Skeletal muscle tissue (tissue), 3 donors: ENCODE measurements at regions not wholly inside any gene's neighbourhood (a gene's known extent, or its start where the extent isn't known, plus 50 kb on each side); places are given as distances from the start of the nearest gene placed in this dataset.

Experiments used
- H3K27ac ChIP-seq: one replicate; pipeline ENCODE4 v1.7.0; 2013; ENCODE audit warnings: mild to moderate bottlenecking, low read depth, low read length, inconsistent platforms
- H3K27me3 ChIP-seq, 3 donors: one replicate each; pipeline ENCODE4 v1.7.0; 2013; ENCODE audit warnings: low read length in 3 of 3; ENCODE audit not compliant: control insufficient read depth in 3 of 3, insufficient read depth in 3 of 3
- H3K36me3 ChIP-seq, 3 donors: one replicate each; pipeline ENCODE4 v1.7.0; 2013; ENCODE audit warnings: low read length in 3 of 3; ENCODE audit not compliant: control insufficient read depth in 3 of 3, insufficient read depth in 3 of 3
- H3K4me1 ChIP-seq, 3 donors: one replicate each; pipeline ENCODE4 v1.7.0; 2013; ENCODE audit warnings: low read length in 3 of 3, mild to moderate bottlenecking in 3 of 3; ENCODE audit not compliant: control insufficient read depth in 3 of 3, insufficient read depth in 3 of 3
- H3K4me3 ChIP-seq, 3 donors: one replicate each; pipeline ENCODE4 v1.7.0; 2013; ENCODE audit warnings: low read length in 3 of 3
- H3K9ac ChIP-seq, 3 donors: one replicate each; pipeline ENCODE4 v1.7.0; 2013; ENCODE audit warnings: low read length in 3 of 3, mild to moderate bottlenecking in 3 of 3, moderate library complexity in 2 of 3, low read depth in 1 of 3
- H3K9me3 ChIP-seq, 3 donors: one replicate each; pipeline ENCODE4 v1.7.0; 2013; ENCODE audit warnings: low read length in 3 of 3; ENCODE audit not compliant: control insufficient read depth in 3 of 3
- donor health status: Osteomylitis.

GRCh38 chr7:156019776-156020565 is 207.7 kb upstream of the SHH start:
- H3K9ac ChIP-seq, result no peak overlapping the region
- peaks cover 0 to 3% (median 0%) of the 10 kb centered on the region in 3 donors for H3K27me3 ChIP-seq
- no peak overlapping the region for H3K27ac ChIP-seq
- H3K4me1 ChIP-seq, result no peaks in the 10 kb centered on the region
- no peak overlapping the region for H3K4me3 ChIP-seq
- H3K36me3 ChIP-seq, result no peaks in the 10 kb centered on the region
- H3K9me3 ChIP-seq, result peaks cover 0 to 5% (median 2%) of the 10 kb centered on the region in 3 donors

GRCh38 chr7:156019308-156019707 is 207.0 kb upstream of the SHH start:
- H3K4me3 ChIP-seq, result no peak overlapping the region

GRCh38 chr7:156017916-156018700 is 205.8 kb upstream of the SHH start:
- Histone ChIP-seq H3K27ac (no peak overlapping the region), H3K9me3 (peaks cover 0 to 5% (median 2%) of the 10 kb centered on the region in 3 donors), H3K36me3 (no peaks in the 10 kb centered on the region), H3K4me1 (no peaks in the 10 kb centered on the region), H3K9ac (no peak overlapping the region), H3K4me3 (no peak overlapping the region), H3K27me3 (peaks cover 0 to 3% (median 0%) of the 10 kb centered on the region in 3 donors)

More at GRCh38 chr7:156019308-156019707, 207.0 kb upstream of the SHH start:
- Histone ChIP-seq H3K9me3 (peaks cover 0 to 5% (median 2%) of the 10 kb centered on the region in 3 donors), H3K36me3 (no peaks in the 10 kb centered on the region), H3K4me1 (no peaks in the 10 kb centered on the region), H3K27ac (no peak overlapping the region), H3K9ac (no peak overlapping the region), H3K27me3 (peaks cover 0 to 3% (median 0%) of the 10 kb centered on the region in 3 donors)

- no peak overlapping the region for H3K4me3 ChIP-seq
- no peaks in the 10 kb centered on the region for H3K36me3 ChIP-seq
- H3K9me3 ChIP-seq, result peaks cover 0 to 5% (median 2%) of the 10 kb centered on the region in 3 donors
- no peak overlapping the region for H3K27ac ChIP-seq
- no peak overlapping the region for H3K9ac ChIP-seq
- H3K27me3 ChIP-seq, result peaks cover 0 to 3% (median 0%) of the 10 kb centered on the region in 3 donors
- no peaks in the 10 kb centered on the region for H3K4me1 ChIP-seq
Observed at GRCh38 chr7:156017431-156017830, 205.2 kb upstream of the SHH start.

- Histone ChIP-seq H3K4me3 (no peak overlapping the region), H3K9ac (no peak overlapping the region), H3K4me1 (no peaks in the 10 kb centered on the region), H3K27ac (no peak overlapping the region), H3K27me3 (peaks cover 0 to 3% (median 0%) of the 10 kb centered on the region in 3 donors), H3K9me3 (peaks cover 0 to 5% (median 2%) of the 10 kb centered on the region in 3 donors), H3K36me3 (no peaks in the 10 kb centered on the region)
Observed at GRCh38 chr7:156015237-156016020, 203.2 kb upstream of the SHH start.

GRCh38 chr7:156014808-156015207 is 202.5 kb upstream of the SHH start:
- Histone ChIP-seq H3K4me1 (no peaks in the 10 kb centered on the region), H3K4me3 (no peak overlapping the region), H3K9me3 (peaks cover 0 to 5% (median 2%) of the 10 kb centered on the region in 3 donors), H3K9ac (no peak overlapping the region), H3K36me3 (no peaks in the 10 kb centered on the region), H3K27ac (no peak overlapping the region), H3K27me3 (peaks cover 0 to 2% (median 0%) of the 10 kb centered on the region in 3 donors)

- Histone ChIP-seq H3K4me3 (no peak overlapping the region), H3K9ac (no peak overlapping the region), H3K4me1 (no peaks in the 10 kb centered on the region), H3K27ac (no peak overlapping the region), H3K27me3 (no peaks in the 10 kb centered on the region), H3K9me3 (peaks cover 0 to 2% (median 0%) of the 10 kb centered on the region in 3 donors), H3K36me3 (no peaks in the 10 kb centered on the region)
Observed at GRCh38 chr7:156014201-156014600, 201.9 kb upstream of the SHH start.

GRCh38 chr7:156012412-156012811 is 200.1 kb upstream of the SHH start:
- Histone ChIP-seq H3K9ac (no peak overlapping the region), H3K27me3 (no peaks in the 10 kb centered on the region), H3K36me3 (no peaks in the 10 kb centered on the region), H3K4me1 (no peaks in the 10 kb centered on the region), H3K9me3 (peaks cover 0 to 4% (median 0%) of the 10 kb centered on the region in 3 donors), H3K27ac (no peak overlapping the region), H3K4me3 (no peak overlapping the region)

- Histone ChIP-seq H3K4me3 (no peak overlapping the region), H3K27me3 (no peaks in the 10 kb centered on the region), H3K4me1 (no peaks in the 10 kb centered on the region), H3K27ac (no peak overlapping the region), H3K9me3 (peaks cover 0 to 7% (median 0%) of the 10 kb centered on the region in 3 donors), H3K36me3 (no peaks in the 10 kb centered on the region), H3K9ac (no peak overlapping the region)
Observed at GRCh38 chr7:156009569-156009968, 197.3 kb upstream of the SHH start.
